ENCODE measurements at regions not wholly inside any gene's neighbourhood (a gene's known extent, or its start where the extent isn't known, plus 50 kb on each side); places are given as distances from the start of the nearest gene placed in this dataset.
"Not testable (repeated sequence)": the region's sequence is repeated elsewhere in the genome, so short reads cannot be mapped to it uniquely, and the experiment has no call there.

- no peak for DNase-seq
These were observed 267.1 kb downstream of the RAD51AP2 start for GRCh38 chr2:17251171-17251570.

GRCh38 chr2:17249249-17249648 lies 269.0 kb downstream of the RAD51AP2 start:
- no peak for DNase-seq

- no peak for DNase-seq
These were observed 272.3 kb downstream of the RAD51AP2 start for GRCh38 chr2:17245906-17246305.

- no peak for DNase-seq
These were observed 275.3 kb downstream of the RAD51AP2 start for GRCh38 chr2:17242813-17243485.

- no peak for DNase-seq
These were observed 278.7 kb downstream of the RAD51AP2 start for GRCh38 chr2:17239550-17239949.

GRCh38 chr2:17235167-17235566 lies 283.1 kb downstream of the RAD51AP2 start:
- no peak for DNase-seq

- DNase-seq: no peak
These were observed 285.3 kb downstream of the RAD51AP2 start for GRCh38 chr2:17232776-17233556.

GRCh38 chr2:17231394-17231965 lies 286.8 kb downstream of the RAD51AP2 start:
- no peak for DNase-seq

GRCh38 chr2:17229414-17229813 lies 288.8 kb downstream of the RAD51AP2 start:
- DNase-seq: no peak

GRCh38 chr2:17228461-17228860 lies 289.8 kb downstream of the RAD51AP2 start:
- no peak for DNase-seq

GRCh38 chr2:17227856-17228255 lies 290.4 kb downstream of the RAD51AP2 start:
- no peak for DNase-seq

- no peak for DNase-seq
These were observed 291.2 kb downstream of the RAD51AP2 start for GRCh38 chr2:17226941-17227490.

- DNase-seq: no peak
These were observed 295.0 kb downstream of the RAD51AP2 start for GRCh38 chr2:17223211-17223610.

- DNase-seq: no peak
These were observed 309.7 kb downstream of the RAD51AP2 start for GRCh38 chr2:17208511-17208910.

GRCh38 chr2:17206771-17207170 lies 311.5 kb downstream of the RAD51AP2 start:
- DNase-seq: no peak

- DNase-seq: not testable (repeated sequence)
These were observed 314.0 kb downstream of the RAD51AP2 start for GRCh38 chr2:17204214-17204613.

GRCh38 chr2:17202628-17203027 lies 315.6 kb downstream of the RAD51AP2 start:
- DNase-seq: not testable (repeated sequence)

- no peak for DNase-seq
These were observed 318.5 kb downstream of the RAD51AP2 start for GRCh38 chr2:17199741-17200140.

GRCh38 chr2:17196380-17196779 lies 321.9 kb downstream of the RAD51AP2 start:
- no peak for DNase-seq

GRCh38 chr2:17195016-17195415 lies 323.2 kb downstream of the RAD51AP2 start:
- DNase-seq: no peak

GRCh38 chr2:17194083-17194482 lies 324.2 kb downstream of the RAD51AP2 start:
- DNase-seq: no peak

GRCh38 chr2:17193433-17193890 lies 324.8 kb downstream of the RAD51AP2 start:
- not testable (repeated sequence) for DNase-seq

GRCh38 chr2:17191223-17191622 lies 327.0 kb downstream of the RAD51AP2 start:
- DNase-seq: no peak

- no peak for DNase-seq
These were observed 327.7 kb downstream of the RAD51AP2 start for GRCh38 chr2:17190527-17190926.
